H1 (cell line): ENCODE measurements at regions not wholly inside any gene's neighbourhood (a gene's known extent, or its start where the extent isn't known, plus 50 kb on each side); places are given as distances from the start of the nearest gene placed in this dataset.

Experiments used
- CTCF ChIA-PET: fragments of 300-600 bp; sonication (Branson Sonifier 250); formaldehyde crosslinking; loops from one replicate; lab custom pipeline; 2021; ENCODE audit not compliant: partially characterized antibody; lab: Charles Lee
- POLR2A ChIA-PET: fragments of 300-600 bp; sonication (Branson Sonifier 250); formaldehyde crosslinking; loops from one replicate; lab custom pipeline; 2021; ENCODE audit warnings: inconsistent platforms; ENCODE audit not compliant: partially characterized antibody; lab: Charles Lee
- DNase-seq, 2 experiments: peaks; one replicate each; pipeline versions ENCODE4 v3.0.0 to v3.0.0-alpha.2; 2010 to 2022; ENCODE audit warnings: low spot score in 2 of 2, low read depth in 1 of 2, mixed read lengths in 1 of 2
- FAIRE-seq: peaks from 2 replicates; lab custom pipeline; 2011; peaks lifted over from hg19 to GRCh38; lab: Jason Lieb, UNC
- H2AFZ ChIP-seq: 2 replicates; pipeline ENCODE4 v1.8.1; 2012; ENCODE audit warnings: low read length, inconsistent platforms
- H2AK5ac ChIP-seq: 2 replicates; pipeline ENCODE4 v1.6.1; 2013; ENCODE audit warnings: low read depth, low read length
- H2BK120ac ChIP-seq: replicated peaks from 2 replicates; pipeline ENCODE3; 2013; ENCODE audit warnings: low read depth, low read length, inconsistent platforms
- H2BK12ac ChIP-seq: 2 replicates; pipeline ENCODE4 v1.6.1; 2013; ENCODE audit warnings: low read depth, low read length
- H2BK15ac ChIP-seq: 2 replicates; pipeline ENCODE4 v1.6.1; 2013; ENCODE audit warnings: low read length
- H2BK20ac ChIP-seq: 2 replicates; pipeline ENCODE4 v1.6.1; 2013; ENCODE audit warnings: low read length
- H2BK5ac ChIP-seq: 2 replicates; pipeline ENCODE4 v1.6.1; 2013; ENCODE audit warnings: low read depth, low read length
- H3K14ac ChIP-seq: 2 replicates; pipeline ENCODE4 v1.6.1; 2013; ENCODE audit warnings: inconsistent platforms; ENCODE audit not compliant: insufficient read length
- H3K18ac ChIP-seq: 2 replicates; pipeline ENCODE4 v1.6.1; 2013; ENCODE audit warnings: low read length; ENCODE audit errors: extremely low read depth
- H3K23ac ChIP-seq: 2 replicates; pipeline ENCODE4 v1.6.1; 2013; ENCODE audit warnings: inconsistent platforms; ENCODE audit not compliant: insufficient read length
- H3K23me2 ChIP-seq: 2 replicates; pipeline ENCODE4 v1.6.1; 2013; ENCODE audit warnings: low read depth, low read length
- H3K27ac ChIP-seq: 2 replicates; pipeline ENCODE4 v1.6.1; 2011; ENCODE audit warnings: low read depth, low read length, inconsistent platforms
- H3K27me3 ChIP-seq, 4 experiments: replicated peaks in 1 of 4; 1 replicate in 1 of 4; 2 replicates in 3 of 4; pipeline versions ENCODE4 v1.6.1 to v1.8.1; 2011 to 2013; ENCODE audit warnings: low read length in 3 of 4, mild to moderate bottlenecking in 3 of 4, inconsistent platforms in 2 of 4, mixed read lengths in 2 of 4, moderate library complexity in 1 of 4; ENCODE audit not compliant: control insufficient read depth in 3 of 4, insufficient read depth in 3 of 4; ENCODE audit errors: extremely low read depth in 1 of 4
- H3K36me3 ChIP-seq, 4 experiments: 2 replicates each; pipeline versions ENCODE4 v1.6.1 to v1.8.1; 2011 to 2013; ENCODE audit warnings: mild to moderate bottlenecking in 4 of 4, low read length in 3 of 4, moderate library complexity in 2 of 4, control low read depth in 1 of 4, inconsistent platforms in 1 of 4; ENCODE audit not compliant: insufficient read depth in 4 of 4, control insufficient read depth in 2 of 4
- H3K4ac ChIP-seq: replicated peaks from 2 replicates; pipeline ENCODE3; 2013; ENCODE audit warnings: low read length, low read depth, mixed read lengths, inconsistent platforms; ENCODE audit not compliant: insufficient read length
- H3K4me1 ChIP-seq, 4 experiments: replicated peaks in 1 of 4; 1 replicate in 1 of 4; 2 replicates in 3 of 4; pipeline versions ENCODE4 v1.6.1 to v1.8.1; 2011 to 2013; ENCODE audit warnings: low read length in 3 of 4, inconsistent platforms in 2 of 4, mixed read lengths in 1 of 4; ENCODE audit not compliant: insufficient read depth in 4 of 4, control insufficient read depth in 3 of 4
- H3K4me2 ChIP-seq, 2 experiments: 2 replicates each; pipeline versions ENCODE4 v1.6.1 to v1.8.1; 2011 to 2013; ENCODE audit warnings: low read depth in 2 of 2, low read length in 2 of 2, control low read depth in 1 of 2, inconsistent platforms in 1 of 2, mild to moderate bottlenecking in 1 of 2; ENCODE audit not compliant: insufficient read depth in 1 of 2
- H3K4me3 ChIP-seq, 4 experiments: fragments of 200-600, 300-600 bp in 1 of 4; sonication (generic), shearing (Covaris generic), sonication (Bioruptor Twin) in 1 of 4; 2 replicates each; pipeline versions ENCODE4 v1.5.1 to v1.8.1; 2011 to 2016; ENCODE audit warnings: low read length in 4 of 4, low read depth in 3 of 4, control low read depth in 2 of 4, inconsistent platforms in 2 of 4, mild to moderate bottlenecking in 2 of 4, mixed read lengths in 1 of 4, moderate library complexity in 1 of 4; ENCODE audit not compliant: insufficient read depth in 2 of 4; ENCODE audit errors: extremely low read depth in 1 of 4
- H3K56ac ChIP-seq: replicated peaks from 2 replicates; pipeline ENCODE3; 2013; ENCODE audit warnings: low read depth, mild to moderate bottlenecking, mixed read lengths, low read length, inconsistent platforms; ENCODE audit not compliant: insufficient read length
- H3K79me1 ChIP-seq: 2 replicates; pipeline ENCODE4 v1.6.1; 2013; ENCODE audit warnings: low read depth, low read length, control low read depth
- H3K79me2 ChIP-seq, 2 experiments: 2 replicates each; pipeline versions ENCODE4 v1.6.1 to v1.8.1; 2012 to 2013; ENCODE audit warnings: low read length in 2 of 2, mild to moderate bottlenecking in 2 of 2, inconsistent platforms in 1 of 2; ENCODE audit not compliant: insufficient read depth in 2 of 2, control insufficient read depth in 1 of 2
- H3K9ac ChIP-seq, 4 experiments: replicated peaks in 1 of 4; 1 replicate in 1 of 4; 2 replicates in 3 of 4; pipeline versions ENCODE4 v1.6.1 to v1.8.1; 2011 to 2013; ENCODE audit warnings: low read depth in 3 of 4, low read length in 3 of 4, control low read depth in 2 of 4, mild to moderate bottlenecking in 2 of 4, moderate library complexity in 2 of 4, inconsistent platforms in 1 of 4; ENCODE audit errors: extremely low read depth in 1 of 4
- H3K9me3 ChIP-seq, 2 experiments: 2 replicates each; pipeline versions ENCODE4 v1.6.1 to v1.8.1; 2012 to 2013; ENCODE audit warnings: mild to moderate bottlenecking in 2 of 2, moderate library complexity in 2 of 2, control low read depth in 1 of 2, inconsistent platforms in 1 of 2, low read depth in 1 of 2, low read length in 1 of 2, mixed read lengths in 1 of 2; ENCODE audit not compliant: insufficient read depth in 2 of 2
- H4K20me1 ChIP-seq, 2 experiments: replicated peaks in 1 of 2; 2 replicates each; pipeline versions ENCODE3 to v1.8.1; 2011 to 2013; ENCODE audit warnings: inconsistent platforms in 2 of 2, low read length in 2 of 2, mild to moderate bottlenecking in 1 of 2; ENCODE audit not compliant: insufficient read depth in 2 of 2, control insufficient read depth in 1 of 2
- H4K5ac ChIP-seq: 2 replicates; pipeline ENCODE4 v1.6.1; 2013; ENCODE audit warnings: low read length, low read depth, mixed read lengths, inconsistent platforms; ENCODE audit not compliant: insufficient read length
- H4K8ac ChIP-seq: 2 replicates; pipeline ENCODE4 v1.8.0; 2013; ENCODE audit warnings: mild to moderate bottlenecking, moderate library complexity, low read length, inconsistent platforms; ENCODE audit not compliant: insufficient read depth; ENCODE audit errors: extremely low read depth
- H4K91ac ChIP-seq: replicated peaks from 2 replicates; pipeline ENCODE3; 2013; ENCODE audit warnings: low read length, mixed read lengths, inconsistent platforms; ENCODE audit not compliant: insufficient read length
- ASH2L ChIP-seq: fragments of 200-600, 300-600 bp; sonication (generic); IDR thresholded peaks from one replicate; pipeline ENCODE4 v1.7.1; 2017; ENCODE audit warnings: low read length
- BCL11A ChIP-seq, 2 experiments: IDR thresholded peaks; one replicate each; pipeline ENCODE4 v1.6.1; 2011; ENCODE audit warnings: low read depth in 2 of 2, low read length in 2 of 2, mild to moderate bottlenecking in 2 of 2
- BRCA1 ChIP-seq: IDR thresholded peaks from 2 replicates; pipeline ENCODE4 v1.6.1; 2012; ENCODE audit warnings: low read depth, low read length, improper control_type of control experiment
- CHD2 ChIP-seq: IDR thresholded peaks from 2 replicates; pipeline ENCODE4 v1.6.1; 2012; ENCODE audit warnings: low read length, improper control_type of control experiment
- CREB1 ChIP-seq: IDR thresholded peaks from 2 replicates; pipeline ENCODE4 v1.6.1; 2012; ENCODE audit warnings: inconsistent platforms
- EGR1 ChIP-seq: IDR thresholded peaks from 2 replicates; pipeline ENCODE4 v1.6.1; 2011; ENCODE audit warnings: low read depth, low read length, borderline replicate concordance
- GABPA ChIP-seq: IDR thresholded peaks from 2 replicates; pipeline ENCODE4 v1.6.1; 2011; ENCODE audit warnings: mild to moderate bottlenecking, low read length, moderate library complexity, borderline replicate concordance; ENCODE audit not compliant: insufficient read depth
- HDAC6 ChIP-seq: IDR thresholded peaks from one replicate; pipeline ENCODE4 v1.7.1; 2012; ENCODE audit warnings: low read depth, mild to moderate bottlenecking, inconsistent platforms, low read length, moderate library complexity
- JUN ChIP-seq: IDR thresholded peaks from 2 replicates; pipeline ENCODE4 v1.6.1; 2011; ENCODE audit warnings: low read depth, mild to moderate bottlenecking, improper control_type of control experiment, low read length
- PHF8 ChIP-seq: fragments of 200-600 bp; sonication (generic); conservative IDR thresholded peaks from 2 replicates; pipeline ENCODE4 v1.7.1; 2012; ENCODE audit warnings: low read depth, mild to moderate bottlenecking, inconsistent platforms, low read length, moderate library complexity
- RAD21 ChIP-seq, 2 experiments: IDR thresholded peaks in 1 of 2; conservative IDR thresholded peaks in 1 of 2; 2 replicates each; pipeline ENCODE4 v1.6.1; 2011; ENCODE audit warnings: low read depth in 2 of 2, low read length in 2 of 2, improper control_type of control experiment in 1 of 2, inconsistent platforms in 1 of 2, mild to moderate bottlenecking in 1 of 2, moderate library complexity in 1 of 2
- RXRA ChIP-seq: IDR thresholded peaks from 2 replicates; pipeline ENCODE4 v1.6.1; 2011; ENCODE audit warnings: low read depth, mild to moderate bottlenecking, low read length, moderate library complexity; ENCODE audit not compliant: insufficient read depth
- SIRT6 ChIP-seq: IDR thresholded peaks from one replicate; pipeline ENCODE4 v1.7.1; 2012; ENCODE audit warnings: low read length, inconsistent platforms
- SP1 ChIP-seq: IDR thresholded peaks from 2 replicates; pipeline ENCODE4 v1.6.1; 2011; ENCODE audit warnings: low read depth, low read length
- SP2 ChIP-seq: IDR thresholded peaks from 2 replicates; pipeline ENCODE4 v1.6.1; 2012; ENCODE audit warnings: mild to moderate bottlenecking, low read length, inconsistent platforms
- SP4 ChIP-seq: IDR thresholded peaks from 2 replicates; pipeline ENCODE4 v1.6.1; 2012; ENCODE audit warnings: low read length, inconsistent platforms
- TBP ChIP-seq: IDR thresholded peaks from 2 replicates; pipeline ENCODE4 v1.6.1; 2011; ENCODE audit warnings: low read depth, low read length, improper control_type of control experiment
- YY1 ChIP-seq: IDR thresholded peaks from 2 replicates; pipeline ENCODE4 v1.6.1; 2011; ENCODE audit warnings: low read depth, mild to moderate bottlenecking, low read length
- WGBS, 2 experiments: shearing (Covaris generic) in 1 of 2; methylation state at CpG; one replicate each; pipeline versions ENCODE4 v1.1.6 to v1.1.7; 2013 to 2015; ENCODE audit warnings: low lambda C conversion rate in 2 of 2, mixed read lengths in 2 of 2, inconsistent platforms in 1 of 2, low coverage in 1 of 2, missing lambda C conversion rate in 1 of 2; ENCODE audit not compliant: insufficient replicate concordance in 2 of 2, insufficient coverage in 1 of 2, insufficient read length in 1 of 2; ENCODE audit errors: extremely low coverage in 1 of 2, missing lambda C conversion rate in 1 of 2; 5-methylcytosine and 5-hydroxymethylcytosine counted together

DNA sequence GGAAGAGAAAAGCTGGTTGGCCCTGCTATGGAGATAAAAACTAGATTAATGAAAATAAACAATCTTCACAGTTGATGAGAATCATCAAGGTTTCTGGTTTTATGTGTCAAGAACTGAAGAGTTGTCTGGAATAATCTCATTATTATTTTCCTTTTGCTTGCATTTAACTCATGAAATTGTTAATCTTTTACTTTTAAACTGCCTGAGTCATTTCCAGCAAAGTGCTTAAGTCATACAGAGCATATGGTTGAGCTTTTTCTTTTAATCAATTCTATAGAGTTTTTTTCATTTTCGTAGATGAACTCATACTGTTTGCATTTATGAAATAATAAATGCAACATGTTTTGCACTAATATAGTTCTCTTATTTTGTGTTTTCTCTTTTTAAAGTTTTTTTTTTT is 747.9 kb downstream of the NXPH1 start:
- ChIA-PET POLR2A (no interaction called here), CTCF (no interaction called here)
- no peak overlapping the region for H3K14ac ChIP-seq
- no peak overlapping the region for H2BK15ac ChIP-seq
- no peaks in the 10 kb centered on the region for H3K79me1 ChIP-seq
- H4K8ac ChIP-seq, result no peak overlapping the region
- no peak overlapping the region for H3K9ac ChIP-seq
- H3K27ac ChIP-seq, result no peak overlapping the region
- no peak overlapping the region for H3K4ac ChIP-seq
- no peak overlapping the region for H2BK20ac ChIP-seq
- H3K4me2 ChIP-seq, result no peak overlapping the region
- H4K91ac ChIP-seq, result no peak overlapping the region
- H3K56ac ChIP-seq, result no peak overlapping the region
- H3K23me2 ChIP-seq, result no peaks in the 10 kb centered on the region
- no peak overlapping the region for H2BK5ac ChIP-seq
- FAIRE-seq (no peak), DNase-seq (no peak)
- no peak overlapping the region for H4K5ac ChIP-seq
- H2AK5ac ChIP-seq, result no peak overlapping the region
- no peak overlapping the region for H3K18ac ChIP-seq
- H3K79me2 ChIP-seq, result no peaks in the 10 kb centered on the region
- no peaks in the 10 kb centered on the region for H3K27me3 ChIP-seq
- H4K20me1 ChIP-seq, result no peaks in the 10 kb centered on the region
- no peaks in the 10 kb centered on the region for H3K9me3 ChIP-seq
- H3K4me3 ChIP-seq, result no peak overlapping the region
- H3K4me1 ChIP-seq, result no peaks in the 10 kb centered on the region
- H2BK12ac ChIP-seq, result no peak overlapping the region
- WGBS, 2 experiments, result 90% methylated on average over 1 of the region's 1 CpG; no CpG with 5 or more reads in 1 of the 2 experiments
- no peak overlapping the region for H3K23ac ChIP-seq
- no peak overlapping the region for H2AFZ ChIP-seq
- H2BK120ac ChIP-seq, result no peak overlapping the region
- no peaks in the 10 kb centered on the region for H3K36me3 ChIP-seq
- TF ChIP-seq SP1 (no peak), GABPA (no peak), HDAC6 (no peak), BRCA1 (no peak), JUN (no peak), RXRA (no peak), SIRT6 (no peak), SP2 (no peak), EGR1 (no peak), ASH2L (no peak), PHF8 (no peak), CHD2 (no peak), BCL11A (IDR thresholded peaks at IDR 0.05; ENCODE audit: low read depth in 2 of 2, low read length in 2 of 2) (no peak), YY1 (no peak), RAD21 (IDR thresholded peaks at IDR 0.05 in 1 of 2, conservative IDR thresholded peaks at IDR 0.05 in 1 of 2; ENCODE audit: low read depth in 2 of 2, low read length in 2 of 2) (no peak), CREB1 (no peak), TBP (no peak), SP4 (no peak)
